HG03159 (cell line): ENCODE measurements at regions not wholly inside any gene's neighbourhood (a gene's known extent, or its start where the extent isn't known, plus 50 kb on each side); places are given as distances from the start of the nearest gene placed in this dataset.

Experiments
- ATAC-seq: cut with Tn5 transposase; IDR thresholded peaks from one replicate; pipeline ENCODE4 v1.9.1; 2021; ENCODE audit warnings: mild to moderate bottlenecking, moderate library complexity; ENCODE audit not compliant: unreplicated experiment

DNA sequence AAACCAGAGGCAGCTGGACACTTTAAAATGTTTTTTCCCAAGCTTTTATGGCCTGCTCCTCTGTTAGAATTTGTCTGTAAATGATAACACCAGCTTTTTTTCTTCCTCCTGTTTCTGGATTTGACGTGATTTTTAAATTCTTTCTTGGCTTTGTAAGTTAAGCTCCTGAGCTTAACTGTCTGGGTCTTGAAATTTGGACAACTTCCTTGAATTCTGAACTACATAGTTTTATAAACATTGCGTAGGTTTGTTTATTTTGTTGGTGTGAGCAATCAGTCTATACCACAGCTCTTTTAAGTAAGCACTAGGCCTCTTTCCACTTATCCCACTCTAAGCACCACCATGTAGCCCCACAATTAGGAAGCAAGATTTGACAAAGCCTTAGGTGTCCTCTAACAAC is 144.4 kb upstream of the GUCY1A1 start:
- ATAC-seq: no peak

GRCh38 chr4:155521382-155521781 is 144.6 kb upstream of the MAP9 start:
- ATAC-seq: no peak

DNA sequence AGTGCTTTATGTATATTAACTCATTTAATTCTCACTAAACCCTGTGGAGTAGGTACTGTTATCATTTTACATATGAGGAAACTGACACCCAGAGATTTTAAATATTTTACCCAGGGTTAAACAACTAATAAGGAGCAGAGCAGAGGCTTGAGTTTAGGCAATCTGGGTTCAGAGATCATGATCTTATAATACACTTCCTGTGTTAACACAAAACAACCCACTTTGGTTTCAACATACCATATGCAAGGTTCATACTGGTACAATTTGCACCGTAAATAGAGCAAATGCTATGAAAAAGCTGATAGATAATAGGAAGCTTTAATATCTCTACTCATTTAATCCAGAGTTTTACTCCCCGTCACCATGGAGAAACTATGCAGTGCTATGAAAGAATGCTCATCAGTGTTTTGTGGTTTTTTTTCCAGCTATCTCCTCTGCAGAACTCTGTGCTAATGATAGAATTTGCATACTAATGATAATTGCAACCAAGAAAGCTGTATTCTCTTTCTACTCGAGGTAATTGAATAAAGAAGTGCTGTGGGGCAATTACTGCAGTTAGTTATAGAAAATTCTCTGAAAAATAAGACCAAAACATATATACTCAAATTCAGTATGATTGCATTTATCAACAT is 138.8 kb upstream of the MAP9 start:
- ATAC-seq: no peak

DNA sequence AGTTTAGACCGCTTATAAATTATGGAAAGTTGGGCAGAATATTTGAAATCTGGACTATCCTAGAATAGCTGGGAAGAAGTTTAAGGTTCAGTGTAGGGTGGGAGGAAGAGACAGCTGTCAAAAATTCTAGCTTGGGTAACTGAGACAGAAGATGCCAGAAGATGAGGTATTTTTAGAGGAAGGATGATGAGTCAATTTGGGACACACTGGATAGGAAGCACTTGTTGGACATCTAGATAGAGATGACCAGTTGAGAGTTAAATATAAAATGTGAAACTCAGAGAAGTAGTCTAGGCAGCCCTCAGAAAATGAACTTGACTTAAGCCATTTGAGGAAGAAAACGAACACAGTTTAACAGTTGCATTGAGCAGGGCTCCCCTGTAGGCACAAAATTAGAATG is 137.9 kb upstream of the MAP9 start:
- ATAC-seq: no peak

- no peak for ATAC-seq
Measured at GRCh38 chr4:155512817-155513216, 136.1 kb upstream of the MAP9 start.

- ATAC-seq: no peak
Measured at GRCh38 chr4:155512046-155512445, 135.3 kb upstream of the MAP9 start.

- no peak for ATAC-seq
Measured at GRCh38 chr4:155510771-155511170, 134.0 kb upstream of the MAP9 start.

GRCh38 chr4:155509555-155509954 is 132.8 kb upstream of the MAP9 start:
- no peak for ATAC-seq

DNA sequence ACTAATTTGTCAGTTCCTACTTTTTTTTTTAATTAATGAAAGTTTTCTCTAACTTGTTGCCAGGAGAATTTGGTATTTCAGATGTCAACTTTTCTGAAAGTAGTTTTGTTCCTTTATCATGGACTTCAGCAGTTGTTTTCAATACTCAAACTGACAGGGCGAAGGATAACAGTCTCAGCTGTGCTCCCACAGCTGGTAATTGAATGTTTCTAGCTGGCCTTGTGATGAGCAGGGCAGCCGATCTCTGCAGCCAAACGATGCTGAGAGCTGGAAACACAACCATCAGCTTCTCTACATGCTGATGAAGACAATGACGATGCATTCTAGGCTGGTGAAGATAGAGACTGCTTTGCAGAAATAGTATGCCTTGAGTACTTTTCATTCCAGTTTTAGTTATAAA is 130.0 kb upstream of the MAP9 start:
- ATAC-seq: no peak

- ATAC-seq: no peak
Measured at GRCh38 chr4:155505321-155505720, 128.6 kb upstream of the MAP9 start.

- no peak for ATAC-seq
Measured at GRCh38 chr4:155497306-155497705, 120.5 kb upstream of the MAP9 start.

GRCh38 chr4:155496294-155496626 is 119.5 kb upstream of the MAP9 start:
- no peak for ATAC-seq

DNA sequence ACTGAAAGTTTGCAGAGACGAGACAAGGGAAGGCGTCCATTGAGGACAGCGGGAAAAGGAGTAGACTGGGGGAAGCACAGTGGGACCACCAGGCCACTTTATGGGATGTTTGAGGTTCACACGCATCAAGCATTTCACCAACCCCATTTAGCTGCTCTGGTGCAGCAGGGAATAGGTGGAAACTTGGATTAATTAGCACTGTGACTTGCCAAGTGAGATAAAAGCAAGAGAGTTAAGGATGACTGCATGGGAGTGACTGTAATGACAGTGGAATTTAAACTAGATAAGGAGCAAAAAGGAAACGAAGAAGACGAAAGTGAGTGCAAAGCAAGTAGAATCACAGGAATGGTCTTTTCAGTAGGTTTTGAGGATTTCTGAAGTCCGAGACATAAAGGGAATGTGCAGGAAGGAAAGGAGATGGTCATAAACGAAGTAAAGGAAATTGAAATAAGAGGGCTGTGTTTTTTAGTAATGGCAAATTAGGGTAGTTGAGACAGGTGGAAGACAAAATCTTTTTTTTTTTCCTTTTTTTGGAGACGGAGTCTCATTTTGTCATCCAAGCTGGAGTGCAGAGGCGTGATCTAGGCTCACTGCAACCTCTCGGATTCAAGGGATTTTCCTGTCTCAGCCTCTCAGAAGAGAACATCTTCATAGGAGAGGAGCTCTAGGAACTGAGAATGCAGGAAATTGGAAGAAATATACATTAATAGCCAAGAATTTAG is 119.0 kb upstream of the MAP9 start:
- ATAC-seq: no peak

DNA sequence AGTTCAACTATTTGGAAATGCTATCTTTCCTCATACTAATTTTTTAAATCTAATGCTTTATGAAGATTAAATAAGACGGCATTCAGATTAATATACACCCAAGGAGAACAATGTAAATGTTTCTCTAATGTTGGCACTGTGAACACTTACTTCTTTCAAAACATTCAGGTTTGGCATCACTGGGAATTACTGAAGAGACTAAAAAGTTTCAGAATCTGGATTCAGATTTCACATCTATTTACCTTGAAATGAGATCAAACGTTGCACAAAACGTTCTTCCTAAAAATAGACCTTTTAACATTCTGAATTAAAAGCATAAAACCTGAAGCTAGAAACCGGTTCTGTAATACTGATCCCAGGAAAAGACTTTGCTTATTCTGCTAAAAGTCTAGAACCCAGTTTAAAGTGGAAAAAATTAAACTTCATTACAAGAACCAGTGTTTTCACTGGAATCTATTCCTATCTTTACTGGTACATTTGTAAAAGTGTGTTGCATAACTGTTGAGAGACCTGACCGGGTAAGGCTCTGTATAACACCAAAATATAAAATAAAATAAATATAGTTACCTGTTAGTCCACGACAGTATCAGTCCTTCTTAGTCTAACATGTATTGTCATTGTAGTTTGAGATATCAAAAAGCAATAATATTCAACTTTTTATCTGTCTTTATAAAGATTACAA is 117.4 kb upstream of the MAP9 start:
- no peak for ATAC-seq

DNA sequence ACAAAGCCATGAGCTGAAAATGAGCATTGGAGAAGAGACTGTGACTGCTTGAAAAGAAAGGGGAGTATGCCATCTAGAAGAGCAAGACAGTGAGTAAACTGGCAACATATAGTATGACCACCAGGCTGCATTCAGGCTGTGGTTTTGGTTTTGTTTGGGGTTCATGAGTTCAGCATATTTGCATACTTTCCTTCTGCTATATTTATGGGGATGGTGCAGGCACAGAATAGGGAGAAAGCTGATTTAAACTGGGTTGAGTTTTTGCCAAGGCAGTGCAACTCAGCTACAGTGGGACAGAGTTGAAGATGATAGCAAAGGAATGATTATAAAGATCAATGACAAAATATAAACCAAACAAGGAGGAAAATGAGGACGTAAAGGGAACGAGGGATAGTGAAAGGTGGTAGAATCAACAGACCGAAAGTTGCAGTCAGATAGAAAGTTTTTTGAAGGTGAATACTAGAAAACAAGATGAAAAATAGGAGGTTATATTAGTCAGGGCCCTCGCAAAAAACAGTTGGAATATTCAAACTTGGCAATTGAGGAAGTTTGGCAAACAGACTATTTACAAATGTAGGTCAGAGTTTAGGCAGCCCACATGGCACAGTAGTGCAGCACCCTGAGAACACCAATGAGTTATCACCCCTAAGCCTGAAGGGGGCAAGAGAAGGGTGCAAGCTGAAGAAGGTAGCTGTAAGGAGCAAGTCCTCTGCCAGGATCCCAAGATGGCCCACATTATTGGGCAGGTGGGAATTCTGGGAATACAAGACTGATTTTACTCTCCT is 114.8 kb upstream of the MAP9 start:
- ATAC-seq: peak; percentile 98

- no peak for ATAC-seq
Measured at GRCh38 chr4:155489271-155489670, 112.5 kb upstream of the MAP9 start.

DNA sequence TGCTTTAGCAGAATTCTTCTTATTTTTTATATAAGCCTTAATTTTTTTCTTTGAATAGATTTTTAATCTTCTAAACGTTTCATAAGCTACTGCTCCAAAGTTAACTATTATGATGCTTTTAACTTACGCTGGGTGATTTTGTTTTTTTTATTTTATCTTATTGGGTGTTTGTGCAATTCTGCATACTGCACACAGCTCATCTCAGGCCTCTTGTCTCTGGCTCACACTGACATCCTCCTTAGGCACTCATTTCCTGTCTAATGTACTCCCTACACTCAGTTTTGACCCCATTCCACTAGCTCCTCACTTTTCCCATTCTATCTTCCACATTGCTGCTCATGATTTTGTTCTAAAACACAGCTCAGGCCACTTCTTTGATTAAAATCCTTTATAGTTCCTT is 111.9 kb upstream of the MAP9 start:
- ATAC-seq: no peak

DNA sequence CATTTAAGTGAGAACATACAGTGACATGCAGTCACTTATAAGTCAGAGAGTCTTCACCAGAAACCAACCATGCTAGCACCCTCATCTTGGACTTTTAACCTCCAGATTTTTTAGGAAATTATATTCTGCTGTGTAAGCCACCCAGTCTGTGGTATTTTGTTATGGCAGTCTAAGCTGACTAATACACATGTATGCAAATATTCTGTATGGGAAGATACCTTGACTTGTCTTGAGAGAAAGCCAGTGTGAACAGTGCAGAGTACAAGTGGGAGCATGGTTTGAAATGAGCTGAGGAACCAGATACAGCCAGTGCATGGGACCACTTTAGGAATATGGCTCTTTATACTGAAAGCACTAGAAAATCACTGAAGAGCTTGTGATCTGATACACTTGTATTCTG is 110.4 kb upstream of the MAP9 start:
- ATAC-seq: no peak

DNA sequence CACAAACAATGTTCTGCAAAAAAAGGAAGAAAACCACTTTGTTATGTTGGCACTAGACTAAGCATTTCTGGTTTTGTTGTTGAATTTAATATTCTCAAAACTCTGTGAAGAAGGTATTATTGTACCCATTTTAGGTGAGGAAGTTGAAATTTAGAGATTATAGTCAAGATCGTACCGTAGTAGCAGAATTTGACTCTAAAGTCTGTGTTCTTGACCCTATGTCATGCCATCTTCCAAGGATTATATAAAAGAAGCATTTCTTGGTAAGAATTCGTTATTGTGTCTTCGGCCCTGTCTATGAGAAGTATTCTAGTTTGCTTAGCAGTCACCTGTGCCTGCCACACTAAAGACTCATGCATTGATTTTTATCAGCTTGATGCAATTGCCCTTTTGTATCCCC is 104.4 kb upstream of the MAP9 start:
- ATAC-seq: no peak

GRCh38 chr4:155479835-155480234 is 103.1 kb upstream of the MAP9 start:
- ATAC-seq: no peak

GRCh38 chr4:155478336-155478835 is 101.6 kb upstream of the MAP9 start:
- no peak for ATAC-seq
